Heart left ventricle (tissue), 13 donors: ENCODE measurements at regions not wholly inside any gene's neighbourhood (a gene's known extent, or its start where the extent isn't known, plus 50 kb on each side); places are given as distances from the start of the nearest gene placed in this dataset.

ENCODE experiments used
- CTCF ChIP-seq, 12 donors: fragments of 200-600 bp; sonication (generic) in 4 of 12; IDR thresholded peaks; one replicate each; pipeline versions ENCODE4 v1.5.0 to v1.8.0; 2018 to 2022; ENCODE audit warnings: antibody characterized with exemption in 12 of 12, mild to moderate bottlenecking in 5 of 12
- POLR2A ChIP-seq, 2 donors: fragments of 450-650 bp; IDR thresholded peaks; one replicate each; pipeline ENCODE4 v1.6.1; 2017; ENCODE audit warnings: antibody characterized with exemption in 2 of 2, mild to moderate bottlenecking in 2 of 2, moderate library complexity in 2 of 2
- donor health status: ischemic (EF 13 %, LVEDD 7.1; RV severe dilation, severe dysfunction).
- donor health status: DM: no; HTN: yes; CAD: no.
- donor health status: DM: no; HTN: no; CAD: no.
- donor health status: ischemic (EF 25% LVEDD 6.9; RV normal size, moderate dysfunction).
- donor health status: ischemic (EF 25% LVEDD 5.7; RV mildly dilated, moderate dysfunction).
- donor health status: ischemic (EF 35%, LVEDD 5.7; RV mildly dilated, moderate dysfunction).
- donor health status: nonischemic (EF 11% LVEDD 7.7; RV severe dilation, severe dysfunction).
- donor health status: DM: yes; HTN: yes; CAD: no.
- donor health status: PGD.
- donor health status: ischemic (EF 29% LVEDD 5.4; RV normal size, mild dysfunction).
- donor health status: nonischemic (EF 23%, LVEDD 6.1; RV moderate dilation, normal function).

- TF ChIP-seq CTCF (IDR thresholded peaks at IDR 0.05), result no peak
- TF ChIP-seq POLR2A (IDR thresholded peaks at IDR 0.05), result no peak
These were observed 198.9 kb upstream of the PPP1R2C start for GRCh38 chrX:42976746-42977366.
